NCI-H1930 (cell line): ENCODE measurements at regions not wholly inside any gene's neighbourhood (a gene's known extent, or its start where the extent isn't known, plus 50 kb on each side); places are given as distances from the start of the nearest gene placed in this dataset.
"Not testable (repeated sequence)": the region's sequence is repeated elsewhere in the genome, so short reads cannot be mapped to it uniquely, and the experiment has no call there.

ENCODE experiments used
- DNase-seq, 2 experiments: peaks; one replicate each; lab custom pipeline; 2025; lab: John Stamatoyannopoulos, UW

DNA sequence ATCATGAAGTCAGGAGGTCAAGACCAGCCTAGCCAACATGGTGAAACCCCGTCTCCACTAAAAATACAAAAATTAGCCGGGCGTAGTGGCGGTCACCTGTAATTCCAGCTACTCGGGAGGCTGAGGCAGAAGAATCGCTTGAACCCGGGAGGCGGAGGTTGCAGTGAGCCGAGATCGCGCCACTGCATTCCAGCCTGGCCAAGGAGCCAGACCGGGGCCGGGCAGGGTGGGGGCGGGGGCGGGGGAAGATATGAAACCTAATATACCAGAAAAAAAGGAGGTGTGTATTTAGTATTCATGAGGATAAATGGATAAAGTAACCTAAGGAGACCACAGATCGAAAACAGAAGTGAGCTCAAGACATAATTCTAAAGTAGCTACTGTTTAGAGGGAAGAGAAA lies 186.5 kb upstream of the KCND2 start:
- not testable (repeated sequence) for DNase-seq

DNA sequence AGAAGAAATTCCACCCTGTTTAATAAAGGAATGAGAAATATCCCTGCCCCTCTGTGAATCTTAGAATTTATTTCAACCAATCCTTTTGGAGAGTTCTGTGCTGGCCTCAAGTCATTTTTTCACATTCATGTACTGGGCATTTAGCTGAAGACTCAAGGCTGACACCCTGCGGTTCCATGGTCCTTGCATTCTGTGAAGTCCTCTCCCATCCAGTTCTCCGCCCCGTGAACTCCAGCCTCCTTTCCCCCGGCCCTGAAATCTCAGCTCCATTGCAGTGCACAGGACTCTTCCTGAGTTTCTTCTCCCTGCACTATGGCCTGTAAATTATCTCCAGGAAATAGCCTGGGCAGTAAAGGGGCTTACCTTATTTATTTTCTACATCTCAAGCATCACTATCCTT lies 183.0 kb upstream of the KCND2 start:
- no peak for DNase-seq

DNA sequence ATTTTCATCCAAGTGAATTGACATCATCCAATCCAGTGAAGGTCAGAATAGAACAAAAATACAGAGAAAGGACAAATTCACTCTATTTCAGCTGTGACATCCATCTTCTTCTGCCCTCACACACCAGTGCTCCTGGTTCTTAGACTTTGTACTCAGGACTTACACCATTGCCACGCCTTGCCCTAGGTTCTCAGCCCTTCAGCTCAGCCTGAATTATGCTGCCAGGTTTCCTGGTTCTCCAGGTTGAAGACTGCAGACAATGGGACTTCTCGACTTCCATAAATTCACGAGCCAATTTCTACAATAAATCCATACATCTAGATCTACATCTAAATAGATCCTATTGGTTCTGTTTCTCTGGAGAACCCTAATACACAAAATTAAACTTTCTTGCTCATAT lies 181.2 kb upstream of the KCND2 start:
- no peak for DNase-seq

DNA sequence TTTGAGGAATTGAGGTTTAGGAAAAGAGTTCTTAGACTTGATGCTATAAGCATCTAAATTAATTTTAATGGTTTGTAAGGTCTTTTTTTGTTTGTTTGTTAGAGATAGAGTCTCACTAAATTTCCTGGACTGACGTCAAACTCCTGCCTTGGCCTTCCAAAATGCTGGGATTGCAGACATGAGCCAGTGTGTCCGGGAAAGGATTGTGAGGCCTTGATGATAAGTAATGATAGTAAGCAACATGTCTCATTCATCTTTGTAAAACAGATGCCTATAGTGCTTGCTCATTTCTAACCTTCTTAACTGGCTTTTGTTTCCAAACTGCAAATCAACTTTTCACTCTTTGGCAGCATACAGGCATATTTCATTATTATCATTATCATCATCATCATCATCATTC lies 176.0 kb upstream of the KCND2 start:
- no peak for DNase-seq

DNA sequence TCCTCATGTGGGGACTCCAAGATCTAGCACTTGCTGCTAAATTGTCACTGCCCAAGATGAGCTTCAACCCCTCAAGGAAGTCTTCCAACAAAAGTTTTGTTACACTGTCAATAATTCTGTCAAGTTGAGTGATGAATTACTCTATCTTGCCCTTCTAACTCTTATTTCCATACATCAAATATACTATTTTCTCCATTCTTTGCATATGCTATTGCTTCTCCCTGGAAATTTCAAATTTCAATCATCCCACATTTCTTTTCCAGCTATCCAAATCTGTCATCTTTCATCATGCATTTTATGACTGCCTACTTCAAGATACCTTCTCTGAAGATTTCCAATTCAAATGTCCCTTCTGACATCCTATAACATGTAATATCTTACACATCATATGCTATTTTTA lies 175.2 kb upstream of the KCND2 start:
- no peak for DNase-seq

DNA sequence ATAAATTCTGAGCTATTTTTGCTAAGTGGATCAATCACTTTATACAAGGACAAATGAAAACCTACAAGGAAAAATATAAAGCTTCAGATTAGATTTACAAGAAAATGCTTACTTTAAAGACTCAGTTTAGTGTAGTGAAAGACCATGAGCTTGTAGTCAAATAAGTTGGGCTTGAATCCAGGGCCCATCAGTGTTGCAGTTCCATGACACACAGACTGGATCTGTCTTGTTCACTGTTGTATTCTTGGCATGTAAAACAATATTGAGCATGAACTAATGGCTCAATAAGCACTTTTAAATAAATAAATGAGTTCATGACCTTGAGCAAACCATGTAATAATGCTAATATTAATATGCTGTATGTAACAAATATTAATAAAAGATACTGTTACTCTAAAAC lies 164.6 kb upstream of the KCND2 start:
- no peak for DNase-seq

DNA sequence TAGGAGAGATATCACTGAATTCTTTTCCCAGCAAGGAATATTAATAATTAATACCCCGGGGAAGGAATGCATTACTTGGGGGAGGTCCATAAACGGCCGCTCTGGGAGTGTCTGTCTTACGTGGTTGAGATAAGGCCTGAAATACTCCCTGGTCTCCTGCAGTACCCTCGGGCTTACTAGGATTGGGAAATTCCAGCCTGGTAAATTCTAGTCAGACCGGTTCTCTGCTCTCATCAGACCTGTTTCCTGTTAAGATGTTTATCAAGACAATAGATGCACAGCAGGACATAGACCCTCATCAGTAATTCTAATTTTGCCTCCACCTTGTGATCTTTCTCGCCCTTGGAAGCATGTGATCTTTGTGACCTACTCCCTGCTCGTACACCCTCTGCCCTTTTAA lies 162.8 kb upstream of the KCND2 start:
- DNase-seq: no peak

DNA sequence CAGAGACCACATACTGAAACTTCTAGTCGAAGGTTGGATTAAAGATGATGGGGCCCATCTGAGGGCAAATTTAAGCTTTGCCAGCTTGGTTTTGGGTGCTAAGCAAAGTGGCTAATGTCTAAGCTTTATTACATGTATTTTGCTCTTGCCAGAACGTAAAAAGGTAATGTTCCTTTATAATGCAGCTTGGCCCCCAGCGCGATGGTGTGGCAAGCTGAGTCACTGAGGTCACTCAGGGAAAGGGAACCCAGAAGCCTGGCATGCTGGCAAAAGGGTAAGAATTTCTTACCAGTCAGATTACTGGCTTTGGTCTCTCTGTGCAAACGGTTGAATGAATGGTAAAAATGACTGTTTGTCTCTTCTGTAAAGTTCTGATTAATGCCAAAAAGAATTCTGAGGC lies 158.3 kb upstream of the KCND2 start:
- no peak for DNase-seq

DNA sequence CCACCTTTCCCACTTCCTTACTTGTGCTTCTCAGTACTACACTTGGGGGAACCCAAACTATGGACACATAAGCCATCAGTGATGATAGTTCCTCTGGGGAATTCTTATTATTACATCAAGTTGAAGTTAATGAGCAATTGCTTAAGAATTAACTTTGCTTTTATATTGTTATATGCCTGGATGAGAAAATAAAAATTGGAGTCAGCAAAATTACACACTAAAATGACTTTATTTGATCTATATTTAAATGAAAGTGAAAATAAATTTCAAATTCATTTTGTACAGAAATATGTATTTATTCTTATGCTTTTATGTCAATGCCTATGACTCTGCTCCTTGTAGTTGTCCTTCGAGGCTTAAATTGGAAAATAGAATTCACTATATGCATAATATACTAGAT lies 149.4 kb upstream of the KCND2 start:
- no peak for DNase-seq

DNA sequence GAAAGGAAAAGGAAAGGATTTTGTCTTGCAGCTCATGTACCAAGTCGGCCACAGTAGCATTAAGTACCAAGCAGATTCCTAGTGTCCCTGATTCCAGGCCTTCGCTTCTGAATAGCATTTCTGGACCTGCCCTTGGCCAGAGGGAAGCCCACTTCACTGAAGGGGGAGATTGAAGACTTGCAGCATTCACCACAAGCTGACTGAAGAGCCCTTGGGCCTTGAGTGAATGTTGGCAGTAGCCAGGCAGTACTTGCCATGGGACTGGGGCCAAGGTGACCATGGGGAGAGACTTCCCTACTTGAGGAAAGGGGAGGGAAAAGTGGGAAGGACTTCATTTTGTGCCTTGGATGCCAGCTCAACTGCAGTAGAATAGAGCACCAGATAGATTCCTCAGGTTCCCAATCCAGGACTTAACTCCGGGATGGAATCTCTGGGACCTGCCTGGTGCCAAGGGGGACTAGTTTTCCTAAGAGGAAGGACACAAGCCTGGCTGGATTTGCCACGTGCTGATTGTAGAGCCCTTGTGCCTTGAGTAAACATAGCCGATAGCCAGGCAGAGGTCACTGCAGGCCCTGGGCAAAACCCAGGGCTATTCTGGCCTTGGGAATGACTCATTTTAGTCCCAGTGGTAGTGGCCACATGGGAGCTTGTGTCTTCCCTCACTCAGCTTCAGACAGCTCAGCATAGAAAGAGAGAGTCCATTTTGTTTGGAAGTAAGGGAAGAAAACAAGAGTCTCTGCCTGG lies 141.7 kb upstream of the KCND2 start:
- no peak for DNase-seq

DNA sequence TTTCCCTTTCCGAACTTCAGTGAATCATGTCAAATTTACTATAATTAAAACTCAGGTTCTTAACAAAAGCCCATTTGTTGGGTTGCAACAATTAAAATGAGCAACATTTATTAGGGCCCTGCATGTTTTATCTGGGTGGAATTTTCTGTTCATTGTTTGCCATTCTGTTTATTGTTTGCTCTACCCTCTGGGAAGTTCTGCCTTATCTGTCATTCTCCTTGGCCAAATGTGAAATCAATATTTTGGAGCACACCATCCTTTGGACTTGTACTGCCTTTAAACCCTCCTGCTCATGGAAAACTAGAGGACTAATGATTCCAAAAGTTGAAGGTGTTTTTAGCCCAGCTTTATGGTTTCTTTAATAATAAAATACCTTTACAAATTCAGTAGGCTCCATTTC lies 134.5 kb upstream of the KCND2 start:
- no peak for DNase-seq

DNA sequence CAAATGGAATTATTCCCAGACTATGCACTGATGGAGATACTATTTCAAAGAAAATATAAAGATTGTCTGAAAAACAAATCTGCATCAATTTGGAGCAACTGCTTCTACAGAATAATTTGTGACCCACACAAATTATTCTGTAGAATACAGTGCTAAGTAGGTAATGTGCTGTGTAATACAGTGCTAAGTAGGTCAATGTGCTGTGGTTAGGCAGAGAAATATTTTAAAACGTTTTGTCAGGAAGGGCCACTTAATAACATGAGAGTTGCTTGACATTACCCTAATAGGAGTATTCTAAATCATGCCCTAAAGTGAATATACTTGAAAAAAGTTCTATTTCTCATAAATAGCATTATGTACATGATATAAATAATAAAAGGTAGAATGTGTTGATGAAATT lies 116.5 kb upstream of the KCND2 start:
- no peak for DNase-seq

DNA sequence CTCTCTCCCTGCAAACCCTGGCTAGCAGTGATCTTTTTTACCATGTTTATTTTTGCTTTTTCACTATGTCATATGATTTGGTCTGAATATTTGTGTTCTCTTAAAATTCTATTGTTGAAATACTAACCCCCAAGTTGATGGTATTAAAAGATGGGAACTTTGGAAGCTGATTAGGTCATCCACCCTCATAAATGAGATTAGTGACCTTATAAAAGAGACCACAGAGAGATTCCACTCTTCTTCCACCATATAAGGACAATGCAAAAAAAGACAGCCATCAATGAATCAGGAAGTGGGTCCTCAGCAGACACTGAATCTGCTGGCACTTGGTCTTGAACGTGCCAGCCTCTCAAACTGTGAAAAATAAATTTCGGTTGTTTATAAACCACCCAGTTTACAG lies 112.8 kb upstream of the KCND2 start:
- no peak for DNase-seq

DNA sequence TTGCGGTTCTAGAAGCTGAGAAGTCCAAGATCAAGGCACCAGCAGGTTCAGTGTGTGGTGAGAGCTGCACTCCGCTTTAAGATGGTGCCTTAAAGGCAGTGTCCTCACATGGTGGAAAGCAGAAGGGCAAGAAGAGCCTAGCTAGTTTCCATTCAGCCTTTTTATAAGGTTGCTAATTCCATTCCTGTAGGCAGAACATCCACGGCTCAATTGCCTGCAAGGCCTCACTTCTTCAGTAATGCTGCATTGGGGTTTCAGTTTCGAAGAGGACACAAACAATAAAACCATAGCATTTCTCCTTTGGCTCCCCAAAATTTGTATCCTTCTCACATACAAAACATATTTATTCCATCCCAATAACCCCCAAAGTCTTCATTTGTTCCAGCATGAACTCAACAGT lies 109.5 kb upstream of the KCND2 start:
- no peak for DNase-seq

DNA sequence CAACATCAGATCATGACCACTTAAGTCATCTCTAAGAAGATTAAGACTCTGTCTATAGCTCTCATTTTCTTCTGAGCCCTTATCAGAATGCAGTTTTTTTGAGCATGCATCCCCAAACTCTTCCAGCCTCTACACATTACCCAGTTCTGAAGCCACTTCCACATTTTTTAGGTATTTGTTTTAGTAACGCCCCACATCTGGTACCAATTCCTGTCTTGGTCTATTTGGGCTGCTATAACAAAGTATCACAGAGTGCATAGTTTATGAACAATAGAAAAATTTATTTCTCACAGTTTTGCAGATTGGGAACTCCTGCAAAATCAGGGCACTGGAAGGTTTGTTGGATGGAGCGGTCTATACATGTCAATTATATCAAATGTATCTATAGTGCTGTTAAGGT lies 107.7 kb upstream of the KCND2 start:
- no peak for DNase-seq

DNA sequence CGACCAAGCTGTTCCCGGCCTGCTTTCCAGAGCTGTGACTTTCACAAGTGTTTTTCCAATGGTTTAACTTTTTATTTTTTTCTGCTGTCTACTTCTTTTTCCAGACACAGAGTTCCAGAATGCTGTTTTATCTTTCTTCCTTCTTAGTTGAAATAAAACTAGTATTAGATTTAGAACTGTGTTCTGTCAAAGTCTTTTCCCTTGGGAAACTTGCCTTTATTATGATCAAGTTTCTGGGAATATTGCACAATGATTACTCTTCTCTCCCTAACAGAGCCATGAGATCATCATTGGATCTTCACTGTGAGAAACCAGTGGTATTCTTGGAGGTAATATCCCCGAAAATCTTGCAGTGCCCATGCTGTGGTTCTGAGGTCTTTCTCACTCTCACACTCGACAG lies 104.9 kb upstream of the KCND2 start:
- DNase-seq: no peak

DNA sequence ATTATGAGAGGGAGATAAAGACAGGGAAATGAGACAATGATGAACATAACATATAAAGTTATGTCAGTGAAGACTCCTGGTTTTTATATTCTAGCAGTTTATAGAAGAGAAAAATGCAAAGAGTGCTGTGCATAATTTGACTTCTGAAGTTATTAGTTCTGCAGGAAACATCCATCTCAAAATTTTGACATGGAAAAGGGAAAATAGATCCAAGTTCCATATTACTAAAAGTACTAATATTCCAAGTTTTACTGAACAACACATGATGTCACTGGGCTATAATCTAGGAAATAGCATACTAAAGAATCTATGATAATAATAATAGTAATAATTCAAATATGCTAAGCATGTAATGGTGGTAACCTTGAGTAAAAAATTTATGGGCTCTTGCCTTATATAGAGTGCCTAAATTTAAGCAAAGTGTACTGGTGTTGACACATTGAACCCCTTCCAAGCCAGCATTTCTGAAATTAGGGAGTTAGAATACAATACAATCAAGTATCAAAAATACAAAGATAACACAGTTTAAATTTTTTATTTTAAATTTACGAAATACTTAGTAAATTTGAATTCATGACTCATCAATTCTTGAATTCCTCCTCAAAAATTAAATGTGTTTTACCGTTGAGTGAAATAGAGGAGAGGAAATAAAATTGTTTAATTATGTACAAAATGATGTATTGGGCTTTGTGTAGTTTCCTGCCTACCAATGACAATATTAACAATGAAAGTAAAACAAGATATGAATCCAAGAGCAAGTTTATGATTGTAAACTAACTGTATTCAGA lies 102.8 kb upstream of the KCND2 start:
- DNase-seq: no peak

DNA sequence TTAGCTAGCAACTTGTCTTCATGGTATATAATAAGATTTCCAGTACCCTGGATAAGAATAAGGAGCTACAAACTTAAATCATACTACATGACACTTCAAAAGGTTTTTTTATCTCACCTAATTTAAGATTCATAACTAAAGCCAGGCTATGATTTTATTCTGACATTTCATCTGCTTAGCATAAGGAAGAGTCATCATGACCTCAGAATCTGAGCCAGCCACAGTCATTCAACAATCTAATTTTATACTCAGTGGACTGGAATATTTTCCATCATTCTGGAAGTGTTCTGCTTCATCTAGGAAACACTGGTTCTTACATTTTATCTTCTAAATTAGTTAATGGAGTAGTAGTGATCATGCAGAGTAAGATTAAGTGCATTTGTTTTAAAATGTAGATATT lies 102.1 kb upstream of the KCND2 start:
- DNase-seq: no peak

DNA sequence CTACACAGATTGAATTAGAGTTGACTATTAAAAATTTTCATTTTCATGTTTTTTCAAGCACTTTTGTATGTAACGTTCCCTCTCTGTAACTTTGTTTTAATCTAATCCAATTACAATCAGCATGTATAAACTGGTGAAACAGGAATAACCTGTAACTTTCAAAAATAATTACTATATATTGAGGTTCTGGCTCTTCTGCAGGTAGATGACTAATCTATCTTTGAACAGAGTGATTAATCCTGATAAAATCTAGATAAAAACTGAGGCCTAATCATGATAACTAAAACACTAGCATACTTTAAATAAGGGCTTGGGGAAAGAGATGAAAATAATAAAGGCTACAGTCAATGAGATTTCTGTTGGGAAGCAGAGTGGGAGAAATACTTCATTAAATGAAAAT lies 101.6 kb upstream of the KCND2 start:
- no peak for DNase-seq

DNA sequence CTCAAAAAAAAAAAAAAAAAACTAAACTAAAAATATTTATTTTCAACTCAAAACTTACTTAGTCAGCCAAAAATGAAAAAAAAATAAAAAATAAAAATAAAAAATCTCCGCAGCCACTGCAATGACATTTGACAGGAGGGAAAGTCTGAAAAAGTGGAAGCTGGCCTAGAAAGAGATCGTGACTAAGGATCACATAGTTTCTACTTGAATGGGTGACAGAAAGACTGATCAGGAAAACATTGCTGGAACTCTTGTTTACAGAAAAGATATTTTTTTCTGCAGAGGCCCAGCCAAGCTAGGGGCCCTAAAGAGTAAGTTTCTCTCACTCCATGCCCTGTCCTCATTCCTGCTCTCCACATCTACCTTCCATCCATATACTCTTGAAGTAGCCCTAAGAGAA lies 92.8 kb upstream of the KCND2 start:
- DNase-seq: no peak

DNA sequence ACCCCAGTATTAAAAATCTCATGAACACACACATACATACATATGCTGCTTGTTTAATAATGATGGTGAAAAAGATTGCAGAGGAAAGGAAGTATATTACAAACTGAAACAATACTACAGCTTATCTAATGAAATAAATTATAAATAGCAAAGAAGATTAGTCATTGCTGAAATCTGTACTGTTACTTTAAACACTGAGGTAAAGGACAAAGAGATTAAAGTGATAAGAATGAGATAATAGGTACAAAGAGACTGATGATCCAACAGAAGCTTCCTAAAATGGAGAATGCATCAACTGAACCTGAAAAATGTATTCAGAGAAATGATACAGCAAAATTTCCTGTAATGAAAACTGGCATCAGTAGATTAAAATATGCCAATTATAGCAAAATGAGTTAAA lies 91.5 kb upstream of the KCND2 start:
- no peak for DNase-seq

DNA sequence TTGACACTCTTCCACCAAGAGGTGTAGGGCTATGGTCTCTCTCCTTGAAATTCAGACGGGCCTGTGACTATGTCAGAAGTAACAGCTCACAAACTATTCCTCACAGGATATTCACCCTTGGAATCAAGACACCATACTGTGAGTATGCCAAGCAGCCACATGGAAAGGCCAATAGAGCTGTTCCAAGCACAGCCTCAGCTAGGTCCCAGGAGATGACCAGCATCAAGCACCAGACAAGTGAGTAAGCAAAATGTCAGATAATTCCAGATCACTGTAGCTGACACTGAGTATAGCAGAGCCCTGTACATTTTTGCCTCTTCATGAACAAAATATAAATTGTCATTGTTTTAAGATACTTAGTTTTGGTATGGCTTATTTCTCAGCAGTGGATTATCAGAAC lies 88.1 kb upstream of the KCND2 start:
- DNase-seq: no peak

DNA sequence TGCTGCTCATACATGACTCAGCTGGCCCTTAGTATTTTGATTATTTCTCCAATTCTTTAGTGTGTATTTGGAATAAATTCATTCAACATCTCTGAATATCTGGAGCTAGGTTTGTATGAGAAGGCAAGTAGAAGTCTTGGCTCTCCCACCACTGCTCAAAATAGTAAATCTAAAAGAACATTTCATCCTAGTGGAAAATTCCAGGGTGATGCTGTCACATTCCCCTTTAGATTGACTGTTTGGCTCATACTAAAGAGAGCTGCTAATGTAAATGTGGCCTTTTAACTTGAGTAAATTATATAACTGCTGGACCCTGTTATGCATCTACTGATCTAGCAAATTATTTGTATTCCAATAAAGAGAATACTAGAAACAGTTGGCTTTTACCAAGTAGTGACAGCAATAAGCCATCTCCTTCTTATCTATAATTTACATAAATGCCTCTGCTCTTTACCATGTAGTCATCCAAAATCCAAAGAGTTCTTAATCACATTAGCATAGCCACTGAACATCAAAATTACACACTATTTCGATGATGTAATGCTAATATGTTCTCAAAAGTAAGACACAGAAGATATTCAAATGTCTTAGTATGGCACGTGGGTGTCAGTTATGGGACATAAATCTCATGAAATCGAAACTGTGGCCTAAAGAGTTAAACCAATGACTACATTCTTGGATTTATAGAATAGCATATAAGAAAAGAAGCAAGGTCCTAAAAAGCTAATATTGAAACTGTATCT lies 86.9 kb upstream of the KCND2 start:
- no peak for DNase-seq
